ENCODE measurements at regions not wholly inside any gene's neighbourhood (a gene's known extent, or its start where the extent isn't known, plus 50 kb on each side); places are given as distances from the start of the nearest gene placed in this dataset.

- H3K27me3 Mint-ChIP-seq: no peaks in the 10 kb centered on the region
- peaks cover 0 to 3% (median 0%) of the 10 kb centered on the region in 7 donors for H3K9me3 Mint-ChIP-seq
- no peak overlapping the region for H3K27ac Mint-ChIP-seq
- H3K27ac ChIP-seq (ENCODE audit: insufficient read depth, low read length, poor library complexity, severe bottlenecking): no peak overlapping the region
- no peaks in the 10 kb centered on the region for H3K4me1 ChIP-seq (ENCODE audit: control insufficient read depth, insufficient read depth, low read length, poor library complexity, severe bottlenecking)
- no peak for ATAC-seq (ENCODE audit: low read depth in 2 of 2)
- no peaks in the 10 kb centered on the region for H3K27me3 ChIP-seq (ENCODE audit: control insufficient read depth, insufficient read depth, low read length)
- H3K36me3 ChIP-seq (ENCODE audit: control insufficient read depth, insufficient read depth, low read length): no peaks in the 10 kb centered on the region
- no peaks in the 10 kb centered on the region for H3K9me3 ChIP-seq (ENCODE audit: control insufficient read depth in 2 of 2, low read length in 2 of 2)
- no peaks in the 10 kb centered on the region for H3K36me3 Mint-ChIP-seq
- no peak overlapping the region for H3K4me3 Mint-ChIP-seq
- no peak for DNase-seq
- no peaks in the 10 kb centered on the region for H3K4me1 Mint-ChIP-seq
- H3K4me3 ChIP-seq (ENCODE audit: low read depth, low read length): no peak overlapping the region
Measured at GRCh38 chr12:62078020-62078419, 182.2 kb upstream of the USP15 start.

GRCh38 chr12:62082448-62082847 lies 177.8 kb upstream of the USP15 start:
- no peak overlapping the region for H3K27ac Mint-ChIP-seq
- H3K27me3 Mint-ChIP-seq: no peaks in the 10 kb centered on the region
- no peak for DNase-seq
- Histone ChIP-seq H3K27ac (ENCODE audit: insufficient read depth, low read length, poor library complexity, severe bottlenecking) (no peak overlapping the region), H3K4me3 (ENCODE audit: low read depth, low read length) (no peak overlapping the region), H3K36me3 (ENCODE audit: control insufficient read depth, insufficient read depth, low read length) (no peaks in the 10 kb centered on the region), H3K27me3 (ENCODE audit: control insufficient read depth, insufficient read depth, low read length) (no peaks in the 10 kb centered on the region), H3K9me3 (ENCODE audit: control insufficient read depth in 2 of 2, low read length in 2 of 2) (no peaks in the 10 kb centered on the region), H3K4me1 (ENCODE audit: control insufficient read depth, insufficient read depth, low read length, poor library complexity, severe bottlenecking) (no peaks in the 10 kb centered on the region)
- peaks cover 0 to 9% (median 2%) of the 10 kb centered on the region in 7 donors for H3K9me3 Mint-ChIP-seq
- H3K36me3 Mint-ChIP-seq: peaks cover 6% of the 10 kb centered on the region
- ATAC-seq (ENCODE audit: low read depth in 2 of 2): no peak
- no peak overlapping the region for H3K4me3 Mint-ChIP-seq
- H3K4me1 Mint-ChIP-seq: no peaks in the 10 kb centered on the region

GRCh38 chr12:62098132-62098531 lies 162.1 kb upstream of the USP15 start:
- DNase-seq (no peak), ATAC-seq (ENCODE audit: low read depth in 2 of 2) (no peak)
- Mint-ChIP-seq H3K9me3 (peaks cover 0 to 3% (median 0%) of the 10 kb centered on the region in 7 donors), H3K36me3 (no peaks in the 10 kb centered on the region), H3K27ac (no peak overlapping the region), H3K27me3 (no peaks in the 10 kb centered on the region), H3K4me1 (peaks cover 0 to 10% (median 1%) of the 10 kb centered on the region in 4 donors), H3K4me3 (no peak overlapping the region)
- Histone ChIP-seq H3K4me3 (ENCODE audit: low read depth, low read length) (no peak overlapping the region), H3K27ac (ENCODE audit: insufficient read depth, low read length, poor library complexity, severe bottlenecking) (no peak overlapping the region), H3K27me3 (ENCODE audit: control insufficient read depth, insufficient read depth, low read length) (no peaks in the 10 kb centered on the region), H3K36me3 (ENCODE audit: control insufficient read depth, insufficient read depth, low read length) (no peaks in the 10 kb centered on the region), H3K9me3 (ENCODE audit: control insufficient read depth in 2 of 2, low read length in 2 of 2) (no peaks in the 10 kb centered on the region), H3K4me1 (ENCODE audit: control insufficient read depth, insufficient read depth, low read length, poor library complexity, severe bottlenecking) (no peaks in the 10 kb centered on the region)

GRCh38 chr12:62103748-62104147 lies 156.5 kb upstream of the USP15 start:
- Mint-ChIP-seq H3K4me1 (peaks cover 0 to 15% (median 3%) of the 10 kb centered on the region in 4 donors), H3K27ac (no peak overlapping the region), H3K4me3 (no peak overlapping the region), H3K9me3 (peaks cover 0 to 3% (median 2%) of the 10 kb centered on the region in 7 donors), H3K36me3 (peaks cover 3% of the 10 kb centered on the region), H3K27me3 (no peaks in the 10 kb centered on the region)
- no peak for DNase-seq
- Histone ChIP-seq H3K4me3 (ENCODE audit: low read depth, low read length) (no peak overlapping the region), H3K27me3 (ENCODE audit: control insufficient read depth, insufficient read depth, low read length) (no peaks in the 10 kb centered on the region), H3K27ac (ENCODE audit: insufficient read depth, low read length, poor library complexity, severe bottlenecking) (no peak overlapping the region), H3K9me3 (ENCODE audit: control insufficient read depth in 2 of 2, low read length in 2 of 2) (no peaks in the 10 kb centered on the region), H3K36me3 (ENCODE audit: control insufficient read depth, insufficient read depth, low read length) (no peaks in the 10 kb centered on the region), H3K4me1 (ENCODE audit: control insufficient read depth, insufficient read depth, low read length, poor library complexity, severe bottlenecking) (no peaks in the 10 kb centered on the region)
- no peak for ATAC-seq (ENCODE audit: low read depth in 2 of 2)

GRCh38 chr12:62106547-62107185 lies 153.5 kb upstream of the USP15 start:
- H3K4me1 ChIP-seq (ENCODE audit: control insufficient read depth, insufficient read depth, low read length, poor library complexity, severe bottlenecking): no peaks in the 10 kb centered on the region

GRCh38 chr12:62113366-62114011 lies 146.7 kb upstream of the USP15 start:
- H3K4me1 Mint-ChIP-seq: no peaks in the 10 kb centered on the region
- no peaks in the 10 kb centered on the region for H3K27me3 ChIP-seq (ENCODE audit: control insufficient read depth, insufficient read depth, low read length)
- no peaks in the 10 kb centered on the region for H3K36me3 Mint-ChIP-seq
- H3K27me3 Mint-ChIP-seq: peaks cover 10% of the 10 kb centered on the region
- H3K9me3 ChIP-seq (ENCODE audit: control insufficient read depth in 2 of 2, low read length in 2 of 2): no peaks in the 10 kb centered on the region
- H3K4me3 Mint-ChIP-seq: no peak overlapping the region
- ATAC-seq (ENCODE audit: low read depth in 2 of 2): no peak
- H3K4me1 ChIP-seq (ENCODE audit: control insufficient read depth, insufficient read depth, low read length, poor library complexity, severe bottlenecking): no peaks in the 10 kb centered on the region
- no peak overlapping the region for H3K27ac Mint-ChIP-seq
- H3K4me3 ChIP-seq (ENCODE audit: low read depth, low read length): no peak overlapping the region
- DNase-seq: no peak
- no peak overlapping the region for H3K27ac ChIP-seq (ENCODE audit: insufficient read depth, low read length, poor library complexity, severe bottlenecking)
- no peaks in the 10 kb centered on the region for H3K36me3 ChIP-seq (ENCODE audit: control insufficient read depth, insufficient read depth, low read length)
- peaks cover 2 to 32% (median 4%) of the 10 kb centered on the region in 7 donors for H3K9me3 Mint-ChIP-seq

More at GRCh38 chr12:62106547-62107185, 153.5 kb upstream of the USP15 start:
- no peaks in the 10 kb centered on the region for H3K36me3 ChIP-seq (ENCODE audit: control insufficient read depth, insufficient read depth, low read length)
- ATAC-seq (ENCODE audit: low read depth in 2 of 2) (no peak), DNase-seq (no peak)
- no peak overlapping the region for H3K27ac ChIP-seq (ENCODE audit: insufficient read depth, low read length, poor library complexity, severe bottlenecking)
- H3K27ac Mint-ChIP-seq: no peak overlapping the region
- H3K9me3 Mint-ChIP-seq: peaks cover 0 to 23% (median 4%) of the 10 kb centered on the region in 7 donors
- no peak overlapping the region for H3K4me3 ChIP-seq (ENCODE audit: low read depth, low read length)
- no peaks in the 10 kb centered on the region for H3K9me3 ChIP-seq (ENCODE audit: control insufficient read depth in 2 of 2, low read length in 2 of 2)
- no peaks in the 10 kb centered on the region for H3K27me3 ChIP-seq (ENCODE audit: control insufficient read depth, insufficient read depth, low read length)
- peaks cover 0 to 10% (median 3%) of the 10 kb centered on the region in 4 donors for H3K4me1 Mint-ChIP-seq
- peaks cover 3% of the 10 kb centered on the region for H3K36me3 Mint-ChIP-seq
- H3K27me3 Mint-ChIP-seq: peaks cover 4% of the 10 kb centered on the region
- H3K4me3 Mint-ChIP-seq: no peak overlapping the region

GRCh38 chr12:62116986-62117385 lies 143.2 kb upstream of the USP15 start:
- no peaks in the 10 kb centered on the region for H3K27me3 ChIP-seq (ENCODE audit: control insufficient read depth, insufficient read depth, low read length)
- Mint-ChIP-seq H3K36me3 (no peaks in the 10 kb centered on the region), H3K9me3 (peaks cover 0 to 7% (median 0%) of the 10 kb centered on the region in 7 donors), H3K27ac (no peak overlapping the region), H3K4me3 (no peak overlapping the region), H3K4me1 (no peaks in the 10 kb centered on the region), H3K27me3 (peaks cover 7% of the 10 kb centered on the region)
- ATAC-seq (ENCODE audit: low read depth in 2 of 2): no peak
- no peaks in the 10 kb centered on the region for H3K9me3 ChIP-seq (ENCODE audit: control insufficient read depth in 2 of 2, low read length in 2 of 2)
- H3K27ac ChIP-seq (ENCODE audit: insufficient read depth, low read length, poor library complexity, severe bottlenecking): no peak overlapping the region
- H3K36me3 ChIP-seq (ENCODE audit: control insufficient read depth, insufficient read depth, low read length): no peaks in the 10 kb centered on the region
- H3K4me1 ChIP-seq (ENCODE audit: control insufficient read depth, insufficient read depth, low read length, poor library complexity, severe bottlenecking): no peaks in the 10 kb centered on the region
- DNase-seq: no peak
- no peak overlapping the region for H3K4me3 ChIP-seq (ENCODE audit: low read depth, low read length)
